ENCODE measurements at regions not wholly inside any gene's neighbourhood (a gene's known extent, or its start where the extent isn't known, plus 50 kb on each side); places are given as distances from the start of the nearest gene placed in this dataset.

- Histone ChIP-seq H3K9me3 (ENCODE audit: control insufficient read depth in 5 of 5, low read length in 5 of 5) (no peaks in the 10 kb centered on the region), H3K9ac (ENCODE audit: low read length in 5 of 5) (no peak overlapping the region), H3K4me1 (ENCODE audit: control insufficient read depth in 5 of 5, insufficient read depth in 5 of 5, low read length in 5 of 5) (no peaks in the 10 kb centered on the region), H3K27ac (ENCODE audit: low read depth, low read length) (no peak overlapping the region), H3K36me3 (ENCODE audit: control insufficient read depth in 5 of 5, insufficient read depth in 5 of 5, low read length in 5 of 5) (no peaks in the 10 kb centered on the region), H3K4me3 (ENCODE audit: low read depth in 1 of 5, low read length in 5 of 5) (no peak overlapping the region), H3K27me3 (ENCODE audit: control insufficient read depth in 5 of 5, insufficient read depth in 4 of 5, low read length in 5 of 5) (peaks cover 0 to 3% (median 0%) of the 10 kb centered on the region in 5 donors)
These were observed 372.8 kb upstream of the SMIM21 start for GRCh38 chr18:75800331-75800648.

- Histone ChIP-seq H3K4me3 (ENCODE audit: low read depth in 1 of 5, low read length in 5 of 5) (no peak overlapping the region), H3K4me1 (ENCODE audit: control insufficient read depth in 5 of 5, insufficient read depth in 5 of 5, low read length in 5 of 5) (no peaks in the 10 kb centered on the region), H3K36me3 (ENCODE audit: control insufficient read depth in 5 of 5, insufficient read depth in 5 of 5, low read length in 5 of 5) (no peaks in the 10 kb centered on the region), H3K27me3 (ENCODE audit: control insufficient read depth in 5 of 5, insufficient read depth in 4 of 5, low read length in 5 of 5) (peaks cover 0 to 3% (median 0%) of the 10 kb centered on the region in 5 donors), H3K9me3 (ENCODE audit: control insufficient read depth in 5 of 5, low read length in 5 of 5) (peaks cover 0 to 2% (median 0%) of the 10 kb centered on the region in 5 donors), H3K9ac (ENCODE audit: low read length in 5 of 5) (no peak overlapping the region), H3K27ac (ENCODE audit: low read depth, low read length) (no peak overlapping the region)
These were observed 372.2 kb upstream of the SMIM21 start for GRCh38 chr18:75799449-75800330.

GRCh38 chr18:75797046-75797445, 369.5 kb upstream of the SMIM21 start:
- H3K36me3 ChIP-seq (ENCODE audit: control insufficient read depth in 5 of 5, insufficient read depth in 5 of 5, low read length in 5 of 5), result no peaks in the 10 kb centered on the region
- no peaks in the 10 kb centered on the region for H3K27me3 ChIP-seq (ENCODE audit: control insufficient read depth in 5 of 5, insufficient read depth in 4 of 5, low read length in 5 of 5)
- H3K4me1 ChIP-seq (ENCODE audit: control insufficient read depth in 5 of 5, insufficient read depth in 5 of 5, low read length in 5 of 5), result no peaks in the 10 kb centered on the region
- H3K4me3 ChIP-seq (ENCODE audit: low read depth in 1 of 5, low read length in 5 of 5), result no peak overlapping the region
- peaks cover 0 to 15% (median 2%) of the 10 kb centered on the region in 5 donors for H3K9me3 ChIP-seq (ENCODE audit: control insufficient read depth in 5 of 5, low read length in 5 of 5)
- no peak overlapping the region for H3K9ac ChIP-seq (ENCODE audit: low read length in 5 of 5)
- H3K27ac ChIP-seq (ENCODE audit: low read depth, low read length), result no peak overlapping the region

GRCh38 chr18:75790796-75791195, 363.3 kb upstream of the SMIM21 start:
- no peaks in the 10 kb centered on the region for H3K4me1 ChIP-seq (ENCODE audit: control insufficient read depth in 5 of 5, insufficient read depth in 5 of 5, low read length in 5 of 5)
- no peaks in the 10 kb centered on the region for H3K36me3 ChIP-seq (ENCODE audit: control insufficient read depth in 5 of 5, insufficient read depth in 5 of 5, low read length in 5 of 5)
- H3K27ac ChIP-seq (ENCODE audit: low read depth, low read length), result no peak overlapping the region
- no peak overlapping the region for H3K9ac ChIP-seq (ENCODE audit: low read length in 5 of 5)
- H3K4me3 ChIP-seq (ENCODE audit: low read depth in 1 of 5, low read length in 5 of 5), result no peak overlapping the region
- peaks cover 0 to 15% (median 2%) of the 10 kb centered on the region in 5 donors for H3K9me3 ChIP-seq (ENCODE audit: control insufficient read depth in 5 of 5, low read length in 5 of 5)
- H3K27me3 ChIP-seq (ENCODE audit: control insufficient read depth in 5 of 5, insufficient read depth in 4 of 5, low read length in 5 of 5), result peaks cover 0 to 6% (median 0%) of the 10 kb centered on the region in 5 donors

- H3K9ac ChIP-seq (ENCODE audit: low read length in 5 of 5), result no peak overlapping the region
These were observed 362.6 kb upstream of the SMIM21 start for GRCh38 chr18:75790111-75790510.

GRCh38 chr18:75785834-75786233, 358.3 kb upstream of the SMIM21 start:
- H3K4me3 ChIP-seq (ENCODE audit: low read depth in 1 of 5, low read length in 5 of 5), result no peak overlapping the region
- H3K4me1 ChIP-seq (ENCODE audit: control insufficient read depth in 5 of 5, insufficient read depth in 5 of 5, low read length in 5 of 5), result peaks cover 0 to 1% (median 0%) of the 10 kb centered on the region in 5 donors
- H3K27me3 ChIP-seq (ENCODE audit: control insufficient read depth in 5 of 5, insufficient read depth in 4 of 5, low read length in 5 of 5), result peaks cover 0 to 20% (median 4%) of the 10 kb centered on the region in 5 donors
- H3K9me3 ChIP-seq (ENCODE audit: control insufficient read depth in 5 of 5, low read length in 5 of 5), result no peaks in the 10 kb centered on the region
- no peak overlapping the region for H3K27ac ChIP-seq (ENCODE audit: low read depth, low read length)
- no peaks in the 10 kb centered on the region for H3K36me3 ChIP-seq (ENCODE audit: control insufficient read depth in 5 of 5, insufficient read depth in 5 of 5, low read length in 5 of 5)
- H3K9ac ChIP-seq (ENCODE audit: low read length in 5 of 5), result no peak overlapping the region

More at GRCh38 chr18:75790111-75790510, 362.6 kb upstream of the SMIM21 start:
- H3K27ac ChIP-seq (ENCODE audit: low read depth, low read length), result no peak overlapping the region
- H3K9me3 ChIP-seq (ENCODE audit: control insufficient read depth in 5 of 5, low read length in 5 of 5), result peaks cover 0 to 15% (median 2%) of the 10 kb centered on the region in 5 donors
- no peaks in the 10 kb centered on the region for H3K4me1 ChIP-seq (ENCODE audit: control insufficient read depth in 5 of 5, insufficient read depth in 5 of 5, low read length in 5 of 5)
- no peaks in the 10 kb centered on the region for H3K36me3 ChIP-seq (ENCODE audit: control insufficient read depth in 5 of 5, insufficient read depth in 5 of 5, low read length in 5 of 5)
- H3K4me3 ChIP-seq (ENCODE audit: low read depth in 1 of 5, low read length in 5 of 5), result no peak overlapping the region
- peaks cover 0 to 6% (median 0%) of the 10 kb centered on the region in 5 donors for H3K27me3 ChIP-seq (ENCODE audit: control insufficient read depth in 5 of 5, insufficient read depth in 4 of 5, low read length in 5 of 5)

GRCh38 chr18:75785206-75785605, 357.7 kb upstream of the SMIM21 start:
- Histone ChIP-seq H3K27ac (ENCODE audit: low read depth, low read length) (no peak overlapping the region), H3K27me3 (ENCODE audit: control insufficient read depth in 5 of 5, insufficient read depth in 4 of 5, low read length in 5 of 5) (peaks cover 0 to 20% (median 4%) of the 10 kb centered on the region in 5 donors), H3K36me3 (ENCODE audit: control insufficient read depth in 5 of 5, insufficient read depth in 5 of 5, low read length in 5 of 5) (no peaks in the 10 kb centered on the region), H3K9ac (ENCODE audit: low read length in 5 of 5) (no peak overlapping the region), H3K9me3 (ENCODE audit: control insufficient read depth in 5 of 5, low read length in 5 of 5) (no peaks in the 10 kb centered on the region), H3K4me3 (ENCODE audit: low read depth in 1 of 5, low read length in 5 of 5) (no peak overlapping the region), H3K4me1 (ENCODE audit: control insufficient read depth in 5 of 5, insufficient read depth in 5 of 5, low read length in 5 of 5) (peaks cover 0 to 1% (median 0%) of the 10 kb centered on the region in 5 donors)

- Histone ChIP-seq H3K4me3 (ENCODE audit: low read depth in 1 of 5, low read length in 5 of 5) (peak overlapping the region in 2 of 5 donors; percentile 39 to 42), H3K36me3 (ENCODE audit: control insufficient read depth in 5 of 5, insufficient read depth in 5 of 5, low read length in 5 of 5) (no peaks in the 10 kb centered on the region), H3K9me3 (ENCODE audit: control insufficient read depth in 5 of 5, low read length in 5 of 5) (no peaks in the 10 kb centered on the region), H3K27ac (ENCODE audit: low read depth, low read length) (no peak overlapping the region), H3K9ac (ENCODE audit: low read length in 5 of 5) (no peak overlapping the region), H3K27me3 (ENCODE audit: control insufficient read depth in 5 of 5, insufficient read depth in 4 of 5, low read length in 5 of 5) (peaks cover 0 to 20% (median 4%) of the 10 kb centered on the region in 5 donors), H3K4me1 (ENCODE audit: control insufficient read depth in 5 of 5, insufficient read depth in 5 of 5, low read length in 5 of 5) (peaks cover 0 to 1% (median 0%) of the 10 kb centered on the region in 5 donors)
These were observed 356.9 kb upstream of the SMIM21 start for GRCh38 chr18:75784390-75784789.

GRCh38 chr18:75783566-75784281, 356.2 kb upstream of the SMIM21 start:
- H3K27me3 ChIP-seq (ENCODE audit: control insufficient read depth in 5 of 5, insufficient read depth in 4 of 5, low read length in 5 of 5), result peaks cover 0 to 20% (median 4%) of the 10 kb centered on the region in 5 donors
- no peaks in the 10 kb centered on the region for H3K9me3 ChIP-seq (ENCODE audit: control insufficient read depth in 5 of 5, low read length in 5 of 5)
- H3K9ac ChIP-seq (ENCODE audit: low read length in 5 of 5), result no peak overlapping the region
- no peak overlapping the region for H3K4me3 ChIP-seq (ENCODE audit: low read depth in 1 of 5, low read length in 5 of 5)
- H3K4me1 ChIP-seq (ENCODE audit: control insufficient read depth in 5 of 5, insufficient read depth in 5 of 5, low read length in 5 of 5), result peaks cover 0 to 1% (median 0%) of the 10 kb centered on the region in 5 donors
- H3K36me3 ChIP-seq (ENCODE audit: control insufficient read depth in 5 of 5, insufficient read depth in 5 of 5, low read length in 5 of 5), result no peaks in the 10 kb centered on the region
- H3K27ac ChIP-seq (ENCODE audit: low read depth, low read length), result no peak overlapping the region

GRCh38 chr18:75782826-75783225, 355.3 kb upstream of the SMIM21 start:
- Histone ChIP-seq H3K27ac (ENCODE audit: low read depth, low read length) (no peak overlapping the region), H3K36me3 (ENCODE audit: control insufficient read depth in 5 of 5, insufficient read depth in 5 of 5, low read length in 5 of 5) (no peaks in the 10 kb centered on the region), H3K9me3 (ENCODE audit: control insufficient read depth in 5 of 5, low read length in 5 of 5) (no peaks in the 10 kb centered on the region), H3K4me3 (ENCODE audit: low read depth in 1 of 5, low read length in 5 of 5) (no peak overlapping the region), H3K27me3 (ENCODE audit: control insufficient read depth in 5 of 5, insufficient read depth in 4 of 5, low read length in 5 of 5) (peaks cover 4 to 22% (median 4%) of the 10 kb centered on the region in 5 donors), H3K9ac (ENCODE audit: low read length in 5 of 5) (no peak overlapping the region), H3K4me1 (ENCODE audit: control insufficient read depth in 5 of 5, insufficient read depth in 5 of 5, low read length in 5 of 5) (peaks cover 0 to 1% (median 0%) of the 10 kb centered on the region in 5 donors)
